ENCODE measurements at regions not wholly inside any gene's neighbourhood (a gene's known extent, or its start where the extent isn't known, plus 50 kb on each side); places are given as distances from the start of the nearest gene placed in this dataset.

- no peaks in the 10 kb centered on the region for H3K4me1 ChIP-seq
- no peak overlapping the region for H3K27ac ChIP-seq
- H3K4me3 ChIP-seq, result no peak overlapping the region
- H3K36me3 ChIP-seq, result no peaks in the 10 kb centered on the region
- no peaks in the 10 kb centered on the region for H3K9me3 ChIP-seq
- no peaks in the 10 kb centered on the region for H3K27me3 ChIP-seq
- DNase-seq, result no peak
- WGBS, 2 donors, result 29 to 32% methylated on average over 5 of the region's 5 CpGs
- TF ChIP-seq CTCF (IDR thresholded peaks at IDR 0.05) (no peak), EP300 (IDR thresholded peaks at IDR 0.05) (no peak), POLR2A (IDR thresholded peaks at IDR 0.05) (no peak), POLR2AphosphoS5 (IDR thresholded peaks at IDR 0.05) (no peak)
- ATAC-seq (ENCODE audit: low FRiP score in 2 of 2), result no peak
Measured at GRCh38 chr3:137647179-137647578, 116.9 kb upstream of the SOX14 start.

- ATAC-seq (ENCODE audit: low FRiP score in 2 of 2) (no peak), DNase-seq (no peak)
- WGBS, 2 donors, result 88% methylated on average over 2 of the region's 2 CpGs
- Histone ChIP-seq H3K9me3 (peaks cover 0 to 3% (median 0%) of the 10 kb centered on the region in 4 donors), H3K36me3 (no peaks in the 10 kb centered on the region), H3K27ac (no peak overlapping the region), H3K4me3 (no peak overlapping the region), H3K4me1 (no peaks in the 10 kb centered on the region), H3K27me3 (no peaks in the 10 kb centered on the region)
- TF ChIP-seq POLR2AphosphoS5 (IDR thresholded peaks at IDR 0.05), result no peak
- TF ChIP-seq POLR2A (IDR thresholded peaks at IDR 0.05), result no peak
- no peak for TF ChIP-seq CTCF (IDR thresholded peaks at IDR 0.05)
- no peak for TF ChIP-seq EP300 (IDR thresholded peaks at IDR 0.05)
Measured at GRCh38 chr3:137669519-137670060, 94.5 kb upstream of the SOX14 start.

GRCh38 chr3:137687181-137687879 is 76.8 kb upstream of the SOX14 start:
- WGBS, 2 donors, result 36 to 52% methylated on average over 4 of the region's 4 CpGs
- no peak overlapping the region for H3K27ac ChIP-seq
- H3K27me3 ChIP-seq, result no peaks in the 10 kb centered on the region
- TF ChIP-seq EP300 (IDR thresholded peaks at IDR 0.05), result no peak
- no peaks in the 10 kb centered on the region for H3K4me1 ChIP-seq
- H3K36me3 ChIP-seq, result no peaks in the 10 kb centered on the region
- H3K9me3 ChIP-seq, result no peaks in the 10 kb centered on the region
- H3K4me3 ChIP-seq, result no peak overlapping the region
- no peak for DNase-seq
- ATAC-seq (ENCODE audit: low FRiP score in 2 of 2), result no peak

- no peaks in the 10 kb centered on the region for H3K9me3 ChIP-seq
- WGBS, 2 donors, result 25 to 30% methylated on average over 4 to 6 of the region's 6 CpGs
- no peaks in the 10 kb centered on the region for H3K27me3 ChIP-seq
- H3K27ac ChIP-seq, result no peak overlapping the region
- DNase-seq (peak in 1 of 2 donors; percentile 25), ATAC-seq (ENCODE audit: low FRiP score in 2 of 2) (peak; percentile 16 to 20)
- H3K36me3 ChIP-seq, result no peaks in the 10 kb centered on the region
- no peaks in the 10 kb centered on the region for H3K4me1 ChIP-seq
- no peak for TF ChIP-seq EP300 (IDR thresholded peaks at IDR 0.05)
- TF ChIP-seq POLR2A (IDR thresholded peaks at IDR 0.05), result no peak
- peak in 3 of 6 experiments; percentile 23 to 41 (median 36) for TF ChIP-seq CTCF (IDR thresholded peaks at IDR 0.05)
- no peak for TF ChIP-seq POLR2AphosphoS5 (IDR thresholded peaks at IDR 0.05)
- no peak overlapping the region for H3K4me3 ChIP-seq
Measured at GRCh38 chr3:137692803-137693431, 71.2 kb upstream of the SOX14 start.

- Histone ChIP-seq H3K36me3 (no peaks in the 10 kb centered on the region), H3K4me1 (no peaks in the 10 kb centered on the region), H3K4me3 (no peak overlapping the region), H3K27me3 (no peaks in the 10 kb centered on the region), H3K9me3 (no peaks in the 10 kb centered on the region), H3K27ac (no peak overlapping the region)
- WGBS, 2 donors, result 84 to 85% methylated on average over 2 of the region's 2 CpGs
- ATAC-seq (ENCODE audit: low FRiP score in 2 of 2) (no peak), DNase-seq (no peak)
- TF ChIP-seq POLR2A (IDR thresholded peaks at IDR 0.05), result no peak
- TF ChIP-seq EP300 (IDR thresholded peaks at IDR 0.05), result no peak
- TF ChIP-seq CTCF (IDR thresholded peaks at IDR 0.05), result no peak
- no peak for TF ChIP-seq POLR2AphosphoS5 (IDR thresholded peaks at IDR 0.05)
Measured at GRCh38 chr3:137693791-137694190, 70.3 kb upstream of the SOX14 start.

All from upper lobe of left lung (tissue), 6 donors.